Superior temporal gyrus (tissue), 1 donor: ENCODE measurements at regions not wholly inside any gene's neighbourhood (a gene's known extent, or its start where the extent isn't known, plus 50 kb on each side); places are given as distances from the start of the nearest gene placed in this dataset.

Experiments
- DNase-seq: peaks from one replicate; pipeline ENCODE4 v3.0.0-alpha.2; 2016; ENCODE audit errors: extremely low spot score

DNA sequence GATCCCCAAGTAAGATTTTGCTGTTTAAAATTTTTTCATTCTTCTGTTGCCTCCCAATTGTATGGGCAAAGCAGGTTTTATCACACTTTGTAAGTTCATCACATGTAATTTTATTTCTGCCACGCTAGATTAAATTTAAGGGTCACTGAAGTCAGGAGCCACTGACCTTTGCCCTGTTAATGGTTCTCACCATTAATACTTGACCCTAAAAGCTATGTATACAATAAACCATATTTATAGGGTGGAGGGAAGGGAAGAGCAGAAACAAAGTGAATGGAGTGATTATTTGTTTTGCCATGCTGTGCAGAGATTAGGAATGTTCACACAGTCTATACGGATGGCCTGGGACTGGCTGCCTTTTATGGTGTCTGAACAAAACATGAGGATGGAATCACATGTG is 186.7 kb downstream of the BMP2 start:
- DNase-seq, result no peak

- DNase-seq, result no peak
These were observed 188.6 kb downstream of the BMP2 start for GRCh38 chr20:6956056-6956455.

- no peak for DNase-seq
These were observed 189.1 kb downstream of the BMP2 start for GRCh38 chr20:6956574-6956973.

GRCh38 chr20:6959900-6960312 is 192.4 kb downstream of the BMP2 start:
- no peak for DNase-seq

- no peak for DNase-seq
These were observed 199.2 kb downstream of the BMP2 start for GRCh38 chr20:6966721-6967120.

- peak; percentile 17 for DNase-seq
These were observed 207.4 kb downstream of the BMP2 start for GRCh38 chr20:6974838-6975237.

DNA sequence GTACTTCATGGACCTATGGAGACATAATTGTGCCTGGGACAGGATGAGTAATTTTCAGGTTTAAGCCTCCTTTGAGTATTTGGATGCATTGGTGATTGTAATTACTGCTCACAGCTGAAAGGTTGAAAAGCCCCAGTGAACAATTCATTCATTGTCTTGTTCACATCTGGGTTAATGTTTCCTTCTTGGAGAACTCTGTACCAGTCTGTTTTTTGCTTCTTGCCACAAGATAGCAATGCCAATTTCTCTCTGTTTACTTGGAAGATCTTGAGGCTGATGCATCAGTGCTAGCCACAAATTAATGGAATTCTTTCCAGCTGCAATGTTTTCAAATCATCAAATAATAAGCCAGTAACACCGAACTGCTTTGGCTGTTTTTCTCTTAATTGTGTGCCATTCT is 207.8 kb downstream of the BMP2 start:
- peak; percentile 33 for DNase-seq

DNA sequence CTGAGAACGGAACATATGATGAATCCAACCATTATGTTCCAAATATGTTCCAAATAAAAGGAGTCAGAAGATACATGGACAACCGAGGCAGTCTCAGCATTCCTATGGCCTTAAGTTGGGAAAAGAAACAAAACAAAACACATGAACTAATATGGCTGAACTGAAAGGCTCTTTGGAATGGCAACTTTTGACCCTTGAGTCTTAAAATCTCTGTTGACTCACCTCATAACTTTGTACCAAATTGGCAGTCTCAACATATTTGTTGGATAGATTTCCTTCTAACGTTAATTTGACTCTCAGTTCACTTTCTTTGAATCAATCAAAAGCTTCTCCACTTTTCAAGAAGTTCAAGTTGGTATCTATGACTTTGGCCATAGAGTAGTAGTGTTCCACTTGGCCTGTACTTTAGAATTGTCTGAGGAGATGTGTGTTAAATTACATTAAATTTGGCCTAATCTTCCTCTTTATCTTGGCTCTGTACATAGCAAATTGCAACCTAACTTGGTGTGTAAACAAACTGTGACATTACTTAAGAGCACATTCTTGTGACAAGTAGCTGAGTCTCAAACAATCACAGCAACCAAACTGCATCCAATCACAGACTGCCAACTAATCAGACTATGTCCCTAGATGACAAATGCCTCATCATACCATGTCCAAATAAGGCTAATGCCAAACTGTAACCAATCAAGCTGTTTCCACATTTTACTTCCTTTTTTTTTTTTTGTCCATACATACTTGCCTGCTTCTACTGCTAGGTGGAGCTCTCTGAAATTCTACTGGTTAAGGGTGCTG is 208.8 kb downstream of the BMP2 start:
- no peak for DNase-seq

- DNase-seq, result no peak
These were observed 212.1 kb downstream of the BMP2 start for GRCh38 chr20:6979621-6980020.

DNA sequence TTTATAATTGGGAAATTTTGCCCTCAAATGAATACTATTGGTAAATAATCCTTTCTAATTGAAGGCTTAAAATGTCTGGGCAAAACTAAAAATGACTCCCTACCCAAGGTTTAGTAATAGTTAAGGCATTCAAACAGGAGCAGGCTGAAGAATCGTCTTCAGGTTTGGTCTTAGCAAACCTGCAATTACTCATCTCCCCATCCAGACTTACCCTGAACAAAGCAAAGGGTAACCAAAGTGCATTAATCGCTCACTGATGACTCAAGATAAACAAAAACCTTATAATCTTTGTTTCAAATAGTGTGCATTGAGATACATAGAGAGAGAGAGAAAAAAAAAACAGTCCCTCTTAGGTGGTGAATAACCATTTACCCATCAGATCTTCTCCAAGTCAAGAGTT is 225.5 kb downstream of the BMP2 start:
- DNase-seq, result no peak

- DNase-seq, result no peak
These were observed 226.0 kb downstream of the BMP2 start for GRCh38 chr20:6993511-6993910.

- no peak for DNase-seq
These were observed 227.0 kb downstream of the BMP2 start for GRCh38 chr20:6994452-6994851.

- no peak for DNase-seq
These were observed 231.4 kb downstream of the BMP2 start for GRCh38 chr20:6998909-6999308.

DNA sequence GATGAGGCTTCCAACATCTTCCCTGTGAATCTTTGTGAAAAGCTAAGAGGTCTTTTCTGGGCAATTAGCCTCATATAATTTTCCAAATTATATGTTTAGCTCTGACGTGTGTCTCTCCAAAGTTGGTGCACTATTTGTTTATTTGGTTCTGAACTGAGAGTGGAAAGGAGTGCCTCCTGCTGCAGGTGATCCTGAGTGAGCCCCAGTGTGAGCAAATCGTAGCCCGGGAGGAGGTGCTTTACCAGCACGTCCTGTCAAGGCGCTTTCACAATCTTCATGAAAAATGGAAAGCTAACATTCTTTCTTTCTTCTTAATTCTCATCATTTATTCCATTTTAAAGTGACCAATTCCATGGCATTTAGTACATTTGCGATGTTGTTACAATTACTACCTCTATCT is 231.9 kb downstream of the BMP2 start:
- DNase-seq, result no peak

GRCh38 chr20:7003598-7003997 is 236.1 kb downstream of the BMP2 start:
- DNase-seq, result no peak

- no peak for DNase-seq
These were observed 237.3 kb downstream of the BMP2 start for GRCh38 chr20:7004801-7005200.

GRCh38 chr20:7010527-7010926 is 243.0 kb downstream of the BMP2 start:
- DNase-seq, result no peak

- DNase-seq, result no peak
These were observed 247.8 kb downstream of the BMP2 start for GRCh38 chr20:7015257-7015656.

DNA sequence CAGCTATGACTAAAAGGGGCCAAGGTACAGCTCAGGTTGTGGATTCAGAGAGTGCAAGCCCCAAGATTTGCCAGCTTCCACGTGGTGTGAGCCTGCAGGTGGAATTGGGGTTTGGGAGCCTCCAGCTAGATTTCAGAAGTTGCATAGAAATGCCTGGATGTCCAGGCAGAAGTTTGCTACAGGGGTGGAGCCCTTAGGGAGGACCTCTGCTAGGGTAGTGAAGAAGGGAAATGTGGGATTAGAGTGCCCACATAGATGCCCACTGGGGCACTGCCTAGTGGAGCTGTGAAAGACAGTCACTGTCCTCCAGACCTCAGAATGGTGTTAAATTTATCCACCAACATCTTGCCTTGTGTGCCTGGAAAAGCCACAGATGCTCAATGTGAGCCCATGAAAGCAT is 255.1 kb downstream of the BMP2 start:
- no peak for DNase-seq

GRCh38 chr20:7025635-7026034 is 258.1 kb downstream of the BMP2 start:
- DNase-seq, result no peak

GRCh38 chr20:7029019-7029418 is 261.5 kb downstream of the BMP2 start:
- no peak for DNase-seq

GRCh38 chr20:7031222-7031621 is 263.7 kb downstream of the BMP2 start:
- DNase-seq, result no peak

GRCh38 chr20:7038029-7038428 is 270.5 kb downstream of the BMP2 start:
- DNase-seq, result no peak

DNA sequence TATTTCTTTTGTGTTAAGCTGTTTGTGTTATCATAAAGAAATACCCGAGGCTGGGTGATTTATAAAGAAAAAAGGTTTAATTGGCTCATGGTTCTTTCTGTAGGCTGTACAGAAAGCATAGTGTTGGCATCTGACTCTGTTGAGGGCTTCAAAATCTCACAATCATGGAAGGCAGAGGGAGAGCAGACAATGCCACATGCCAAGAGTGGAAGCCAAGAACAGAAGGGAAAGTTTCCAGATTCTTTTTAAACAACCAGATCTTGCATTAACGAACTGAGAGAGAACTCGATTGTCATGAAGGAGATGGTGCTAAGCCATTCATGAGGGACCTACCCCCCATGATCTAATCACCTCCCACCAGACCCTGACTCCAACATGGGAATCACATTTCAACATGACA is 290.1 kb downstream of the BMP2 start:
- DNase-seq, result no peak
